GM23248 (cell line): ENCODE measurements at regions not wholly inside any gene's neighbourhood (a gene's known extent, or its start where the extent isn't known, plus 50 kb on each side); places are given as distances from the start of the nearest gene placed in this dataset.

Source experiments
- EZH2 ChIP-seq: fragments of 200-600 bp; sonication (generic); IDR thresholded peaks from 2 replicates; pipeline ENCODE4 v1.6.1; 2018; ENCODE audit warnings: antibody characterized with exemption, mild to moderate bottlenecking; ENCODE audit not compliant: insufficient read depth, poor library complexity, severe bottlenecking
- EZH2phosphoT487 ChIP-seq: fragments of 200-600 bp; sonication (generic); IDR thresholded peaks from 2 replicates; pipeline ENCODE4 v1.6.1; 2018; ENCODE audit warnings: antibody characterized with exemption, moderate library complexity, mild to moderate bottlenecking, low read depth; ENCODE audit not compliant: insufficient read depth

DNA sequence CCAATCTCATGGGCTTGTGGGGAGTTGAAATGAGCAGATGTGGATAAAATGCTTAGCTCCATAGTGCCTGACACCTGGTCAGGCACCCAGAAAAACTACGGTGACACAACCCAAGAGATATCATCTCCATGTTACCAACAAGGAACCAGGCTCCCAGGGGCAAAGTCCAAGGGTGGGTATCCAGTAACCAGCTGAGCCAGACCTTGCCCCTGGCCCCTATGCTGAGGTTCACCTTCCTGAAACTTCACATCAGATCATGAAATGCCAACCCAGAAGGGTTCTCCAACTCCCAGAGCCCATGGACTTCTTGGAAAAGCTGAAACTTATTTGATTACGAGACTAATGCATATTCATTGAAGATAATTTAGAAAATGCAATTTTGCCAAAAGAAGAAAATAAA is 141.8 kb upstream of the KCNG1 start:
- TF ChIP-seq EZH2 (no peak), EZH2phosphoT487 (no peak)
